ENCODE measurements at regions not wholly inside any gene's neighbourhood (a gene's known extent, or its start where the extent isn't known, plus 50 kb on each side); places are given as distances from the start of the nearest gene placed in this dataset.

DNA sequence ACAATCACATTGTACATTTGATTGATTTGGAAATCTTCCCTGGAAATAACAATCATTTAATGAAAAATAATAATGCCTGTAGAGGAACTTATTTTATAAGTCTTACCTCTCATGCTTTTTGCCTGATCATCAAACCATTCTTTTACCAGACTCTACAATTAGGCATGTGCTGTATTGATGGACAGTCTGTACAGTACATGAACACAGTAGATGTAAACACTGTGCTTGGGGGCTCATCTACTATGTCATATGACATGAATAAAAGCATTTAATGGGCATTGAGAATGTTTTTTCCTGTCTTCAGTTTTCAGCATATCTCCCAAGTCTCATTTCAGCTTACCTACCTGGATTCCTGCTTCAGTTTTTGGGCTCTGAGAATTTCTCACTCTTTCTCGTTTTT lies 1070.9 kb downstream of the STIM2 start:
- no peak overlapping the region for H3K4me3 ChIP-seq (ENCODE audit: low read depth, low read length)
- TF ChIP-seq, protein P1, sequence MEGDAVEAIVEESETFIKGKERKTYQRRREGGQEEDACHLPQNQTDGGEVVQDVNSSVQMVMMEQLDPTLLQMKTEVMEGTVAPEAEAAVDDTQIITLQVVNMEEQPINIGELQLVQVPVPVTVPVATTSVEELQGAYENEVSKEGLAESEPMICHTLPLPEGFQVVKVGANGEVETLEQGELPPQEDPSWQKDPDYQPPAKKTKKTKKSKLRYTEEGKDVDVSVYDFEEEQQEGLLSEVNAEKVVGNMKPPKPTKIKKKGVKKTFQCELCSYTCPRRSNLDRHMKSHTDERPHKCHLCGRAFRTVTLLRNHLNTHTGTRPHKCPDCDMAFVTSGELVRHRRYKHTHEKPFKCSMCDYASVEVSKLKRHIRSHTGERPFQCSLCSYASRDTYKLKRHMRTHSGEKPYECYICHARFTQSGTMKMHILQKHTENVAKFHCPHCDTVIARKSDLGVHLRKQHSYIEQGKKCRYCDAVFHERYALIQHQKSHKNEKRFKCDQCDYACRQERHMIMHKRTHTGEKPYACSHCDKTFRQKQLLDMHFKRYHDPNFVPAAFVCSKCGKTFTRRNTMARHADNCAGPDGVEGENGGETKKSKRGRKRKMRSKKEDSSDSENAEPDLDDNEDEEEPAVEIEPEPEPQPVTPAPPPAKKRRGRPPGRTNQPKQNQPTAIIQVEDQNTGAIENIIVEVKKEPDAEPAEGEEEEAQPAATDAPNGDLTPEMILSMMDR (IDR thresholded peaks at IDR 0.05; ENCODE audit: insufficient read depth, low read depth, low read length): no peak
- no peak for DNase-seq (ENCODE audit: low read depth)

- DNase-seq (ENCODE audit: low read depth): peak; percentile 30
- no peak overlapping the region for H3K4me3 ChIP-seq (ENCODE audit: low read depth, low read length)
- TF ChIP-seq, protein P1 (IDR thresholded peaks at IDR 0.05; ENCODE audit: insufficient read depth, low read depth, low read length): no peak
Measured at GRCh38 chr4:27934871-27935270, 1074.2 kb downstream of the STIM2 start.

DNA sequence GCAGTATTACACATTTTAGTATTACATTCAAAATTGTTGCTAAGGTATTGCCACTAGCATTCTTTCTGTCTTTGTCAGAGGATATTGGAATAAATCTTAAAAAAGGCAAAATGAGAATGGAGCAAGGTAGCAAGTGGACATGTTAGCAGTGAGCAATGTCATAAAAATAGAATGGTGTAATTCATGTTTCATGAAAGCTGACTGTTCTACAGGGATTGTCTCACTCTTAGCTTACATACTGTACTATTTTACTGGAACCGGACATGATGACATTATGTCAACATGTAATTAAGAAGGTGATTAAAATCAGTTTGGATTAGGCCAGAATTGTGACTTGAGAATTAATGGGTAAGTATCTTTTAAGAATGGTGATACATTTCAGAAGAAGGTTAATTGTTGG lies 1086.2 kb downstream of the STIM2 start:
- TF ChIP-seq, protein P1 (IDR thresholded peaks at IDR 0.05; ENCODE audit: insufficient read depth, low read depth, low read length): no peak
- DNase-seq (ENCODE audit: low read depth): no peak
- H3K4me3 ChIP-seq (ENCODE audit: low read depth, low read length): no peak overlapping the region

- no peak overlapping the region for H3K4me3 ChIP-seq (ENCODE audit: low read depth, low read length)
- TF ChIP-seq, protein P1 (IDR thresholded peaks at IDR 0.05; ENCODE audit: insufficient read depth, low read depth, low read length): no peak
- DNase-seq (ENCODE audit: low read depth): no peak
Measured at GRCh38 chr4:27947302-27947701, 1086.7 kb downstream of the STIM2 start.

DNA sequence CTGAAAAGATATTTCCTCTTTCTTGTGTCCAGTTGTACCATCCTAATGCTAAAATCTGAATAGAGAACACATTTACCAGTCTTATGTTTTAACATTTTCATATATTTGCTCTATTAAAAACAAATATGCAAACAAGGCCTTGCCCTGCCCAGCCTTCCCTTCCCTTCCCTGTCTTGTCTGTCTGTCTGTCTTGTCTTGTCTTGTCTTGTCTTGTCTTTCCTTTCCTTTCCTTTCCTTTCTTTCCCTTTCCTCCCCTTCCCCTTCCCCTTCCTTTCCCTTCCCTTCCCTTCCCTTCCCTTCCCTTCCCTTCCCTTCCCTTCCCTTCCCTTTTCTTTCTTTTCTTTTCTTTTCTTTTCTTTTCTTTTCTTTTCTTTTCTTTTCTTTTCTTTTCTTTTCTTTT lies 1103.5 kb downstream of the STIM2 start:
- DNase-seq (ENCODE audit: low read depth): no peak
- H3K4me3 ChIP-seq (ENCODE audit: low read depth, low read length): no peak overlapping the region
- TF ChIP-seq, protein P1 (IDR thresholded peaks at IDR 0.05; ENCODE audit: insufficient read depth, low read depth, low read length): no peak

DNA sequence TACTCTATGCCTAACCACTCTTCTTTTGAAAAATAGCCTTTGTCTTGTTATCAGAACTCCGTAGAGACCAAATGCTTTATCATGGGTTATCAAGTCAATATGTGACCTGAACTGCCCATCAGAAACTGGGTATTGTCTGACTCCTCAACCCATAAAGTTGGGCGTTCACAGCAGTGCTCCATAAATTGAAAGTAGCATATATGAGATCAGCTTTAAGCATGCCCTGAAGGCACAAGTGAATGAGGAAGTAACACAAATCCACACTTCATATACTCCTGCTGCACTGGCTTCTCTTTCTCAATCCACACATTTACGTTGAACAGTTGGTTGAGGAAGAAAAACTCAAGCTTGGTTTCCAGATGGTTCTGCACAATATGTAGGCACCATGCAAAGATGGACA lies 1106.0 kb downstream of the STIM2 start:
- H3K4me3 ChIP-seq (ENCODE audit: low read depth, low read length): no peak overlapping the region
- DNase-seq (ENCODE audit: low read depth): no peak
- TF ChIP-seq, protein P1 (IDR thresholded peaks at IDR 0.05; ENCODE audit: insufficient read depth, low read depth, low read length): no peak

- TF ChIP-seq, protein P1 (IDR thresholded peaks at IDR 0.05; ENCODE audit: insufficient read depth, low read depth, low read length): no peak
- DNase-seq (ENCODE audit: low read depth): peak; percentile 4
- H3K4me3 ChIP-seq (ENCODE audit: low read depth, low read length): no peak overlapping the region
Measured at GRCh38 chr4:27973056-27973455, 1112.4 kb downstream of the STIM2 start.
